GM12864 (cell line): ENCODE measurements at regions not wholly inside any gene's neighbourhood (a gene's known extent, or its start where the extent isn't known, plus 50 kb on each side); places are given as distances from the start of the nearest gene placed in this dataset.

Experiments
- DNase-seq: peaks from one replicate; pipeline ENCODE4 v3.0.0-alpha.2; 2011; ENCODE audit warnings: low read depth
- H3K4me3 ChIP-seq: 2 replicates; pipeline ENCODE4 v1.5.1; 2011; ENCODE audit warnings: mild to moderate bottlenecking, low read depth, low read length, control low read depth
- TF ChIP-seq, protein P1 (sequence below): IDR thresholded peaks from 2 replicates; pipeline ENCODE4 v1.5.1; 2011; ENCODE audit warnings: low read depth, mild to moderate bottlenecking, moderate library complexity, low read length, control low read depth, inconsistent platforms; ENCODE audit errors: missing control alignments

GRCh38 chrX:113297437-113297836, 456.8 kb upstream of the AMOT start:
- DNase-seq = no peak
- TF ChIP-seq, protein P1, sequence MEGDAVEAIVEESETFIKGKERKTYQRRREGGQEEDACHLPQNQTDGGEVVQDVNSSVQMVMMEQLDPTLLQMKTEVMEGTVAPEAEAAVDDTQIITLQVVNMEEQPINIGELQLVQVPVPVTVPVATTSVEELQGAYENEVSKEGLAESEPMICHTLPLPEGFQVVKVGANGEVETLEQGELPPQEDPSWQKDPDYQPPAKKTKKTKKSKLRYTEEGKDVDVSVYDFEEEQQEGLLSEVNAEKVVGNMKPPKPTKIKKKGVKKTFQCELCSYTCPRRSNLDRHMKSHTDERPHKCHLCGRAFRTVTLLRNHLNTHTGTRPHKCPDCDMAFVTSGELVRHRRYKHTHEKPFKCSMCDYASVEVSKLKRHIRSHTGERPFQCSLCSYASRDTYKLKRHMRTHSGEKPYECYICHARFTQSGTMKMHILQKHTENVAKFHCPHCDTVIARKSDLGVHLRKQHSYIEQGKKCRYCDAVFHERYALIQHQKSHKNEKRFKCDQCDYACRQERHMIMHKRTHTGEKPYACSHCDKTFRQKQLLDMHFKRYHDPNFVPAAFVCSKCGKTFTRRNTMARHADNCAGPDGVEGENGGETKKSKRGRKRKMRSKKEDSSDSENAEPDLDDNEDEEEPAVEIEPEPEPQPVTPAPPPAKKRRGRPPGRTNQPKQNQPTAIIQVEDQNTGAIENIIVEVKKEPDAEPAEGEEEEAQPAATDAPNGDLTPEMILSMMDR = no peak
- no peak overlapping the region for H3K4me3 ChIP-seq

DNA sequence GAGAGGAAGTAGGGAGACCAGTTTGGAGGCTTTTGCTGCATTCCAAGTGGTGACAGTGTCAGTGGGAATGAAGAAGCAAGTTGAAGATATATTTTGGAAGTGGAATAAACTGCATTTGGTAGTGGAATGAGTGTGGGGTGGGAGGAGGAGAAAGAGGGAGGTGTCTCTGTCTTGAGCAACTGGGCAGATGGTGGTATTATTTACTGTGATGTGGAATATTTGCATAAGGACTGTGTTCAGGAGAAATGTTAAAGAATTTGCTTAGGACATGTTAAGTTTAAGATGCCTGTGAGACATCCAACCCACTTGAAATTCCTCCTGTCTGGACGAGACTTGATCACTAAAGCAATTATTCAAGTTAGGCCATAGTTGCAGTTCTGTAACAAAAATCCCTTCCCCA, 448.9 kb upstream of the AMOT start:
- TF ChIP-seq, protein P1 = no peak
- no peak for DNase-seq

DNA sequence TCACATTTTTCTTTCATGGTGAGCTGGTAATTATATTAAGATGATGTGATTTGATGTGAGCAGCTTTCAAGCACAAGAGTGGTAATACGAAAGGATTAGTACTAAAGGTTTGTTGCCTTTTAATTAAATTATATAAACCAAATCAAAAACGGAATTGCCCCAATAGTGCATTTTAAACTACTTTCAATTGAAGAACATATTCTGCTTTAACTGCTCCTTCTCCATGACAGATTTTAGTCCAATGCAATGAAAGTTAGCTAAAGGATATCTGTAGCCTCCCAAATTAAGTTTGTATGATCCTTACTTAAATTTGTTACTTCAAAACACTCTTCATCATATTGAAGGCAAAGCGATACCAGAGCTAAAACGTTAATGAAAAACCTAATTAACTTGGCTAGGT, 447.1 kb upstream of the AMOT start:
- no peak overlapping the region for H3K4me3 ChIP-seq
- no peak for DNase-seq
- TF ChIP-seq, protein P1 = no peak

More for the DNA sequence above, 448.9 kb upstream of the AMOT start:
- no peak overlapping the region for H3K4me3 ChIP-seq

GRCh38 chrX:113275804-113276203, 435.2 kb upstream of the AMOT start:
- TF ChIP-seq, protein P1 = no peak
- DNase-seq = no peak

GRCh38 chrX:113274791-113275190, 434.2 kb upstream of the AMOT start:
- TF ChIP-seq, protein P1 = no peak
- H3K4me3 ChIP-seq = no peak overlapping the region
- DNase-seq = no peak

More at GRCh38 chrX:113275804-113276203, 435.2 kb upstream of the AMOT start:
- H3K4me3 ChIP-seq = no peak overlapping the region

DNA sequence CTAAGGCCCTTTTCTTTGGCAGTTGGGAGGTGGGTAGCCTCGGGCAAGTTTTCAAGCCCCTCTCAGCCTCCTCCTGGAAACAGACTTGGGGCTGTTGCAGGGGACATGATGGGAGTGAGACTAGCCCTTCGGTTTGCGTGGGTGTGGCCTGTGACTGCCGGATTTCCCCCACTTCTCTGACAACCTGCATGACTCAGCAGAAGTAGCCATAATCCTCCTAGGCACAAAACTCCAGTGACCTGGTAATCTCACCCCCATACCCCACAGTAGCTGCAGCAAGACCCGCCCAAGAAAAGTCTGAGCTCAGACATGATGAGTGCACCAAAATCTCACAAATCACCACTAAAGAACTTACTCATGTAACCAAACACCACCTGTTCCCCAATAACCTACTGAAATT, 433.7 kb upstream of the AMOT start:
- DNase-seq = no peak
- no peak overlapping the region for H3K4me3 ChIP-seq
- TF ChIP-seq, protein P1 = no peak

- TF ChIP-seq, protein P1 = no peak
- no peak overlapping the region for H3K4me3 ChIP-seq
Observed at GRCh38 chrX:113269203-113269602, 428.6 kb upstream of the AMOT start.

More at GRCh38 chrX:113269203-113269602, 428.6 kb upstream of the AMOT start:
- DNase-seq = no peak
